ENCODE measurements at regions not wholly inside any gene's neighbourhood (a gene's known extent, or its start where the extent isn't known, plus 50 kb on each side); places are given as distances from the start of the nearest gene placed in this dataset.

DNA sequence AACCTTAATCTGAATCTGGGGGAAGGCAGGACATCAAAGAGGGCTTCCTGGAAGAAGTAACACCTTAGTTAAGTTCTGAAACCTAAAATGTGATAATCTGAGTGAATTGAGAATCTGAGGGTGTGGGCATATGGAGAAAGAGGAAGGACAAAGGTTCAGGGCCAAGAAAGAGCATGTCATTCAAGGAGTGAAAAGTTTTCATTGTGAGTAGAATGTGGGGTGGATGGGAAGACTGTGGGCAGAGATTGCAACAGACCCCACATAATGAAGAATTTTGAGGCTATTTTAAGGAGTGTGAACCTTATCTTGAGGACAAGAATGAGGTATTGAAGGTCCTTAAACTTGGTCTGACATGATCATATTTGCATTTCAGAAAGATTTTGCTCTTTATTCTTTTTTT, 227.2 kb downstream of the PTGER3 start:
- Histone ChIP-seq H4K5ac (ENCODE audit: insufficient read length, low read depth, low read length) (no peak overlapping the region), H3K23me2 (ENCODE audit: low read depth, low read length) (no peaks in the 10 kb centered on the region; the same call in 1 of the 2 replicates), H3K4me3 (ENCODE audit: extremely low read depth in 1 of 4, insufficient read depth in 2 of 4, low read depth in 3 of 4, low read length in 4 of 4) (no peak overlapping the region), H3K4me2 (ENCODE audit: insufficient read depth in 1 of 2, low read depth in 2 of 2, low read length in 2 of 2) (no peak overlapping the region), H3K9ac (replicated peaks in 1 of 4; ENCODE audit: extremely low read depth in 1 of 4, low read depth in 3 of 4, low read length in 3 of 4) (no peak overlapping the region), H3K4me1 (replicated peaks in 1 of 4; ENCODE audit: control insufficient read depth in 3 of 4, insufficient read depth in 4 of 4, low read length in 3 of 4) (no peaks in the 10 kb centered on the region), H2AFZ (ENCODE audit: low read length) (no peak overlapping the region), H3K23ac (ENCODE audit: insufficient read length) (no peak overlapping the region), H2BK12ac (ENCODE audit: low read depth, low read length) (no peak overlapping the region), H4K8ac (ENCODE audit: extremely low read depth, insufficient read depth, low read length) (no peak overlapping the region), H2BK5ac (ENCODE audit: low read depth, low read length) (no peak overlapping the region), H2AK5ac (ENCODE audit: low read depth, low read length) (no peak overlapping the region), H2BK15ac (ENCODE audit: low read length) (no peak overlapping the region), H3K9me3 (ENCODE audit: insufficient read depth in 2 of 2, low read depth in 1 of 2, low read length in 1 of 2) (no peaks in the 10 kb centered on the region), H4K20me1 (replicated peaks in 1 of 2; ENCODE audit: control insufficient read depth in 1 of 2, insufficient read depth in 2 of 2, low read length in 2 of 2) (no peaks in the 10 kb centered on the region), H4K91ac (replicated peaks; ENCODE audit: insufficient read length, low read length) (no peak overlapping the region), H2BK120ac (replicated peaks; ENCODE audit: low read depth, low read length) (no peak overlapping the region), H3K18ac (ENCODE audit: extremely low read depth, low read length) (no peak overlapping the region), H3K4ac (replicated peaks; ENCODE audit: insufficient read length, low read depth, low read length) (no peak overlapping the region), H3K27ac (ENCODE audit: low read depth, low read length) (no peak overlapping the region), H3K79me1 (ENCODE audit: low read depth, low read length) (no peaks in the 10 kb centered on the region; the same call in 1 of the 2 replicates), H3K79me2 (ENCODE audit: control insufficient read depth in 1 of 2, insufficient read depth in 2 of 2, low read length in 2 of 2) (no peaks in the 10 kb centered on the region), H3K27me3 (replicated peaks in 1 of 4; ENCODE audit: control insufficient read depth in 3 of 4, extremely low read depth in 1 of 4, insufficient read depth in 3 of 4, low read length in 3 of 4) (no peaks in the 10 kb centered on the region), H3K14ac (ENCODE audit: insufficient read length) (no peak overlapping the region), H2BK20ac (ENCODE audit: low read length) (no peak overlapping the region), H3K56ac (replicated peaks; ENCODE audit: insufficient read length, low read depth, low read length) (no peak overlapping the region), H3K36me3 (ENCODE audit: control insufficient read depth in 2 of 4, insufficient read depth in 4 of 4, low read length in 3 of 4) (no peaks in the 10 kb centered on the region)
- POLR2A ChIA-PET (ENCODE audit: partially characterized antibody), result no interaction called here
- FAIRE-seq, result no peak
- CTCF ChIA-PET (ENCODE audit: partially characterized antibody), result no interaction called here
- DNase-seq (ENCODE audit: low read depth in 1 of 2, low spot score in 2 of 2), result no peak
- TF ChIP-seq TCF12 (IDR thresholded peaks at IDR 0.05; ENCODE audit: low read depth, low read length) (no peak), POLR2A (IDR thresholded peaks at IDR 0.05; ENCODE audit: control extremely low read depth in 1 of 2, low read depth in 2 of 2, low read length in 2 of 2) (no peak), SAP30 (IDR thresholded peaks at IDR 0.05; ENCODE audit: insufficient read depth, insufficient replicate concordance, low read length) (no peak), BRCA1 (IDR thresholded peaks at IDR 0.05; ENCODE audit: low read depth, low read length) (no peak), GTF2F1 (IDR thresholded peaks at IDR 0.05; ENCODE audit: borderline replicate concordance, low read depth, low read length) (no peak), POLR2AphosphoS5 (IDR thresholded peaks at IDR 0.05; ENCODE audit: low read depth, low read length) (no peak), GABPA (IDR thresholded peaks at IDR 0.05; ENCODE audit: borderline replicate concordance, insufficient read depth, low read length) (no peak), RNF2 (IDR thresholded peaks at IDR 0.05; ENCODE audit: borderline replicate concordance, low read depth, low read length, missing control alignments, poor library complexity, severe bottlenecking) (no peak), RFX5 (IDR thresholded peaks at IDR 0.05; ENCODE audit: borderline replicate concordance, low read depth, low read length) (no peak), SUZ12 (IDR thresholded peaks at IDR 0.05; ENCODE audit: low read length) (no peak), FOSL1 (IDR thresholded peaks at IDR 0.05; ENCODE audit: insufficient read depth, low read depth, low read length) (no peak), ATF3 (IDR thresholded peaks at IDR 0.05; ENCODE audit: insufficient read depth, low read depth, low read length) (no peak), TAF7 (optimal IDR thresholded peaks at IDR 0.05; ENCODE audit: borderline replicate concordance, low read depth, low read length) (no peak), CEBPB (IDR thresholded peaks at IDR 0.05; ENCODE audit: low read depth, low read length) (no peak), RAD21 (IDR thresholded peaks at IDR 0.05 in 1 of 2, conservative IDR thresholded peaks at IDR 0.05 in 1 of 2; ENCODE audit: low read depth in 2 of 2, low read length in 2 of 2) (no peak)
